ENCODE measurements at regions not wholly inside any gene's neighbourhood (a gene's known extent, or its start where the extent isn't known, plus 50 kb on each side); places are given as distances from the start of the nearest gene placed in this dataset.

- TF ChIP-seq, protein P1, sequence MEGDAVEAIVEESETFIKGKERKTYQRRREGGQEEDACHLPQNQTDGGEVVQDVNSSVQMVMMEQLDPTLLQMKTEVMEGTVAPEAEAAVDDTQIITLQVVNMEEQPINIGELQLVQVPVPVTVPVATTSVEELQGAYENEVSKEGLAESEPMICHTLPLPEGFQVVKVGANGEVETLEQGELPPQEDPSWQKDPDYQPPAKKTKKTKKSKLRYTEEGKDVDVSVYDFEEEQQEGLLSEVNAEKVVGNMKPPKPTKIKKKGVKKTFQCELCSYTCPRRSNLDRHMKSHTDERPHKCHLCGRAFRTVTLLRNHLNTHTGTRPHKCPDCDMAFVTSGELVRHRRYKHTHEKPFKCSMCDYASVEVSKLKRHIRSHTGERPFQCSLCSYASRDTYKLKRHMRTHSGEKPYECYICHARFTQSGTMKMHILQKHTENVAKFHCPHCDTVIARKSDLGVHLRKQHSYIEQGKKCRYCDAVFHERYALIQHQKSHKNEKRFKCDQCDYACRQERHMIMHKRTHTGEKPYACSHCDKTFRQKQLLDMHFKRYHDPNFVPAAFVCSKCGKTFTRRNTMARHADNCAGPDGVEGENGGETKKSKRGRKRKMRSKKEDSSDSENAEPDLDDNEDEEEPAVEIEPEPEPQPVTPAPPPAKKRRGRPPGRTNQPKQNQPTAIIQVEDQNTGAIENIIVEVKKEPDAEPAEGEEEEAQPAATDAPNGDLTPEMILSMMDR (IDR thresholded peaks at IDR 0.05): no peak
- no peak for TF ChIP-seq POLR2A (IDR thresholded peaks at IDR 0.05)
Observed at GRCh38 chr13:21979161-21979806, 308.4 kb downstream of the FGF9 start.

Measured in lower leg skin (tissue), 3 donors.